PC-9 (cell line): ENCODE measurements at regions not wholly inside any gene's neighbourhood (a gene's known extent, or its start where the extent isn't known, plus 50 kb on each side); places are given as distances from the start of the nearest gene placed in this dataset.

Experiments used
- CTCF ChIP-seq: fragments of 200-600 bp; sonication (generic); conservative IDR thresholded peaks from 2 replicates; pipeline ENCODE4 v1.6.1; 2017; ENCODE audit warnings: mixed run types, antibody characterized with exemption, mild to moderate bottlenecking, moderate library complexity
- EZH2 ChIP-seq: fragments of 200-600 bp; sonication (generic); IDR thresholded peaks from 2 replicates; pipeline ENCODE4 v1.8.0; 2017; ENCODE audit warnings: antibody characterized with exemption, low read depth

GRCh38 chr10:62734781-62735463 lies 69.6 kb upstream of the ADO start:
- TF ChIP-seq EZH2 (no peak), CTCF (no peak)
